GM06990 (cell line): ENCODE measurements at regions not wholly inside any gene's neighbourhood (a gene's known extent, or its start where the extent isn't known, plus 50 kb on each side); places are given as distances from the start of the nearest gene placed in this dataset.
A peak's percentile ranks its signal among the peaks of the same experiment; 100 is the strongest.

ENCODE experiments used
- DNase-seq: peaks from one replicate; pipeline ENCODE4 v3.0.0-alpha.2; 2011; ENCODE audit not compliant: insufficient read length; ENCODE audit errors: extremely low read depth
- H3K27me3 ChIP-seq: replicated peaks from 2 replicates; pipeline ENCODE4 v1.6.0; 2011; ENCODE audit warnings: low read length; ENCODE audit not compliant: control insufficient read depth, insufficient read depth
- H3K36me3 ChIP-seq: 2 replicates; pipeline ENCODE4 v1.5.1; 2011; ENCODE audit warnings: low read length; ENCODE audit not compliant: control insufficient read depth, insufficient read depth
- H3K4me3 ChIP-seq: replicated peaks from 2 replicates; pipeline ENCODE4 v1.5.1; 2011; ENCODE audit warnings: low read depth, mild to moderate bottlenecking, control low read depth, low read length
- TF ChIP-seq, protein P1 (sequence below): IDR thresholded peaks from 2 replicates; pipeline ENCODE4 v1.5.1; 2011; ENCODE audit warnings: low read length, control low read depth, mild to moderate bottlenecking, inconsistent platforms; ENCODE audit not compliant: insufficient read depth, poor library complexity, severe bottlenecking

DNA sequence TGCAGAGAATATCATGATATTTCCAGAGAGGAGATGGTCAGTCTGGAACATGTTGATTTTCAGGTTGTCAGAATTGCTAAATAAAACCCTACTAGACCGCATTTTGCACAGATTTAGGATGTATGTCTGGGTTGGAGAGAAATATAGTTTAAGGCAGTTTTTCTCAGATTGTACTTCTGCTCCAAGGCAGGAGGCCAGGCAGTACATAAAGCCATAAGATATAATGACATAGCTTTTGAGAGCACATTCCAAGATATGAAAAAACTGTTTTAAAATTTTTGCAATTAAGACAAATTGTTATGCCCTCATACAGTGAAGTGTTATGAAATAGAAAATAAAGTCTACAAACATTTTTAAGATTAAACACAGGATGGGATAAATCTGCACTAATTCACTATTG lies 301.8 kb upstream of the CBLB start:
- DNase-seq, result no peak
- H3K4me3 ChIP-seq, result no peak overlapping the region
- TF ChIP-seq, protein P1, sequence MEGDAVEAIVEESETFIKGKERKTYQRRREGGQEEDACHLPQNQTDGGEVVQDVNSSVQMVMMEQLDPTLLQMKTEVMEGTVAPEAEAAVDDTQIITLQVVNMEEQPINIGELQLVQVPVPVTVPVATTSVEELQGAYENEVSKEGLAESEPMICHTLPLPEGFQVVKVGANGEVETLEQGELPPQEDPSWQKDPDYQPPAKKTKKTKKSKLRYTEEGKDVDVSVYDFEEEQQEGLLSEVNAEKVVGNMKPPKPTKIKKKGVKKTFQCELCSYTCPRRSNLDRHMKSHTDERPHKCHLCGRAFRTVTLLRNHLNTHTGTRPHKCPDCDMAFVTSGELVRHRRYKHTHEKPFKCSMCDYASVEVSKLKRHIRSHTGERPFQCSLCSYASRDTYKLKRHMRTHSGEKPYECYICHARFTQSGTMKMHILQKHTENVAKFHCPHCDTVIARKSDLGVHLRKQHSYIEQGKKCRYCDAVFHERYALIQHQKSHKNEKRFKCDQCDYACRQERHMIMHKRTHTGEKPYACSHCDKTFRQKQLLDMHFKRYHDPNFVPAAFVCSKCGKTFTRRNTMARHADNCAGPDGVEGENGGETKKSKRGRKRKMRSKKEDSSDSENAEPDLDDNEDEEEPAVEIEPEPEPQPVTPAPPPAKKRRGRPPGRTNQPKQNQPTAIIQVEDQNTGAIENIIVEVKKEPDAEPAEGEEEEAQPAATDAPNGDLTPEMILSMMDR, result no peak
- H3K27me3 ChIP-seq, result no peaks in the 10 kb centered on the region
- H3K36me3 ChIP-seq, result no peaks in the 10 kb centered on the region

DNA sequence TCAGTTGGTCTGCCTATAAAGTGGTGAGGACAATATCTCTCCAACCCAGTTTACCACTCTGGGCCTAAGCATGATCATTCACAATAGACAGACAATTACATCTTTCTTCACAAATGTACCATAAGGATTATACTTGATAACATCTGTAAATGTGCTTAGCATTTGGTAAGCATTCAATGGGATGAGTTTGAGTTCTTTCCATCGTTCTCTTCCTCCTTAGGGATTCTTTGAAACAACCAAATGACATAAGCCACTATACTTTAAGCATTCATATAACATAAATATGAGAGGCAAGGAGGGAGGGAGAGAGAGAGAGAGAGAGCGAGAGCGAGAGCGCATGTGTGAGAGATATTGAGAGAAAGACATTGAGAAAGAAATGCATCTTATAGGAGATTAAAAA lies 303.3 kb upstream of the CBLB start:
- Histone ChIP-seq H3K36me3 (no peaks in the 10 kb centered on the region), H3K27me3 (no peaks in the 10 kb centered on the region), H3K4me3 (no peak overlapping the region)
- TF ChIP-seq, protein P1, result no peak
- DNase-seq, result no peak

- Histone ChIP-seq H3K4me3 (no peak overlapping the region), H3K36me3 (no peaks in the 10 kb centered on the region), H3K27me3 (no peaks in the 10 kb centered on the region)
- TF ChIP-seq, protein P1, result no peak
- DNase-seq, result peak; percentile 46
Observed at GRCh38 chr3:106172780-106173179, 304.0 kb upstream of the CBLB start.

DNA sequence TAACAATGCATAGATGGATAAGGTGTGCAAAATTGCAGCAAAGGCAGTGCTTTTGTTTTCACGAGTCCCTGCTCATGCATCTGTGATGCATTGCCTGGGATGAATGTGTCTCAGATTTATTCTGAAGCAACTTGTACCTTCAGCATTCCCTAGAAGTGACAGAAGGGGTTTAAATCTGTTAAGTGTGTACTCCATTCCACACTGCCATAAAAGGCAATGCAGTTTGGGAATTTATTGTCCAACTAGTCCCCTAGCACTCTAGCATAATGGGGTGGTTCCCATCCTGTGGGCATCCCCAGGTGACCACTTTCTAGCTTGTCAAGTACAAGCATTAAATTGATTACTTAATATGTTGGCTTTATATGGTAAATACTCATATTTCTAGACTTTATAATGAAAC lies 306.5 kb upstream of the CBLB start:
- no peaks in the 10 kb centered on the region for H3K36me3 ChIP-seq
- no peak for DNase-seq
- TF ChIP-seq, protein P1, result no peak
- H3K4me3 ChIP-seq, result no peak overlapping the region
- no peaks in the 10 kb centered on the region for H3K27me3 ChIP-seq

- Histone ChIP-seq H3K36me3 (no peaks in the 10 kb centered on the region), H3K27me3 (no peaks in the 10 kb centered on the region), H3K4me3 (no peak overlapping the region; the same call in 1 of the 2 replicates)
- TF ChIP-seq, protein P1, result no peak
- peak; percentile 73 for DNase-seq
Observed at GRCh38 chr3:106176734-106177133, 307.9 kb upstream of the CBLB start.

GRCh38 chr3:106182950-106183511 lies 314.2 kb upstream of the CBLB start:
- no peaks in the 10 kb centered on the region for H3K36me3 ChIP-seq
- no peak for DNase-seq
- TF ChIP-seq, protein P1, result no peak
- no peak overlapping the region for H3K4me3 ChIP-seq
- no peaks in the 10 kb centered on the region for H3K27me3 ChIP-seq
